PFSK-1 (cell line): ENCODE measurements at regions not wholly inside any gene's neighbourhood (a gene's known extent, or its start where the extent isn't known, plus 50 kb on each side); places are given as distances from the start of the nearest gene placed in this dataset.

Experiments used
- FOXP2 ChIP-seq: optimal IDR thresholded peaks from 2 replicates; pipeline ENCODE3; 2011; ENCODE audit warnings: borderline replicate concordance, control low read depth, inconsistent platforms; ENCODE audit not compliant: insufficient read depth; ENCODE audit errors: extremely low read length, extremely low read depth
- POLR2AphosphoS5 ChIP-seq: IDR thresholded peaks from 2 replicates; pipeline ENCODE4 v1.6.1; 2012; ENCODE audit warnings: low read depth, mild to moderate bottlenecking, control low read depth, low read length, moderate library complexity
- REST ChIP-seq, 2 experiments: IDR thresholded peaks; 2 replicates each; pipeline versions ENCODE4 v1.6.1 to v1.8.0; 2011 to 2012; ENCODE audit warnings: low read depth in 2 of 2, low read length in 2 of 2, control low read depth in 1 of 2, inconsistent platforms in 1 of 2, mild to moderate bottlenecking in 1 of 2, moderate library complexity in 1 of 2; ENCODE audit not compliant: insufficient read depth in 1 of 2
- SIN3A ChIP-seq: IDR thresholded peaks from 2 replicates; pipeline ENCODE4 v1.6.1; 2012; ENCODE audit warnings: mild to moderate bottlenecking, low read length, moderate library complexity, borderline replicate concordance; ENCODE audit not compliant: insufficient read depth
- TAF1 ChIP-seq: IDR thresholded peaks from 2 replicates; pipeline ENCODE4 v1.6.1; 2012; ENCODE audit warnings: low read length, control low read depth, borderline replicate concordance; ENCODE audit not compliant: insufficient read depth

- TF ChIP-seq POLR2AphosphoS5 (no peak), REST (IDR thresholded peaks at IDR 0.05; ENCODE audit: insufficient read depth in 1 of 2, low read depth in 2 of 2, low read length in 2 of 2) (no peak), TAF1 (no peak), SIN3A (no peak), FOXP2 (no peak)
These were observed 258.0 kb downstream of the MTX2 start for GRCh38 chr2:176526995-176527901.
